ENCODE measurements at regions not wholly inside any gene's neighbourhood (a gene's known extent, or its start where the extent isn't known, plus 50 kb on each side); places are given as distances from the start of the nearest gene placed in this dataset.

- TF ChIP-seq CTCF (IDR thresholded peaks at IDR 0.05) (no peak), POLR2A (IDR thresholded peaks at IDR 0.05) (no peak)
Observed at GRCh38 chr2:16335604-16335930, 330.1 kb downstream of the CYRIA start.
